Gastroesophageal sphincter (tissue), 4 donors: ENCODE measurements at regions not wholly inside any gene's neighbourhood (a gene's known extent, or its start where the extent isn't known, plus 50 kb on each side); places are given as distances from the start of the nearest gene placed in this dataset.
"Not testable (repeated sequence)": the region's sequence is repeated elsewhere in the genome, so short reads cannot be mapped to it uniquely, and the experiment has no call there.

Experiments used
- ATAC-seq: fragments of 150-250 bp; one replicate; pipeline ENCODE4 v1.9.1; 2016; ENCODE audit warnings: mild to moderate bottlenecking, moderate library complexity
- H3K27ac ChIP-seq, 4 donors: fragments of 200-600 bp; sonication (generic) in 3 of 4; 1 replicate in 3 of 4; 2 replicates in 1 of 4; pipeline ENCODE4 v1.5.1; 2016 to 2019
- H3K27me3 ChIP-seq: fragments of 200-600 bp; sonication (generic); one replicate; pipeline ENCODE4 v1.5.1; 2019
- H3K36me3 ChIP-seq, 2 donors: fragments of 200-600 bp; sonication (generic); one replicate each; pipeline ENCODE4 v1.5.1; 2019; ENCODE audit warnings: control low read depth in 1 of 2
- H3K4me1 ChIP-seq, 3 donors: fragments of 200-600 bp; sonication (generic); 1 replicate in 2 of 3; 2 replicates in 1 of 3; pipeline ENCODE4 v1.5.1; 2016 to 2019; ENCODE audit warnings: control low read depth in 2 of 3
- H3K4me3 ChIP-seq, 2 donors: fragments of 200-600 bp; sonication (generic); one replicate each; pipeline ENCODE4 v1.5.1; 2019; ENCODE audit warnings: mild to moderate bottlenecking in 1 of 2, moderate library complexity in 1 of 2
- H3K9me3 ChIP-seq, 3 donors: fragments of 200-600 bp; sonication (generic); one replicate each; pipeline ENCODE4 v1.5.1; 2017 to 2019; ENCODE audit warnings: control low read depth in 2 of 3
- CTCF ChIP-seq, 4 experiments: fragments of 200-600 bp in 2 of 4; fragments of 450-650 bp in 2 of 4; sonication (generic) in 1 of 4; IDR thresholded peaks; one replicate each; pipeline ENCODE4 v1.5.1; 2017 to 2019; ENCODE audit warnings: antibody characterized with exemption in 4 of 4, mild to moderate bottlenecking in 2 of 4, moderate library complexity in 2 of 4
- EP300 ChIP-seq: sonication (generic); formaldehyde crosslinking; IDR thresholded peaks from one replicate; pipeline ENCODE4 v1.6.1; 2017; ENCODE audit warnings: antibody characterized with exemption, mild to moderate bottlenecking
- POLR2A ChIP-seq, 2 donors: fragments of 450-650 bp; IDR thresholded peaks; one replicate each; pipeline ENCODE4 v1.6.1; 2017; ENCODE audit warnings: antibody characterized with exemption in 2 of 2, mild to moderate bottlenecking in 2 of 2, moderate library complexity in 1 of 2
- POLR2AphosphoS5 ChIP-seq: sonication (generic); formaldehyde crosslinking; IDR thresholded peaks from one replicate; pipeline ENCODE4 v1.6.1; 2017; ENCODE audit warnings: antibody characterized with exemption
- WGBS, 2 donors: methylation state at CpG; one replicate each; pipeline ENCODE4 v1.1.5; 2018; ENCODE audit warnings: low coverage in 1 of 2; 5-methylcytosine and 5-hydroxymethylcytosine counted together

- WGBS, 2 donors: 89 to 94% methylated on average over 4 of the region's 4 CpGs
- no peak for ATAC-seq
- H3K4me1 ChIP-seq: no peaks in the 10 kb centered on the region
- H3K4me3 ChIP-seq: no peak overlapping the region
- H3K27ac ChIP-seq: no peak overlapping the region
- H3K36me3 ChIP-seq: no peaks in the 10 kb centered on the region
- H3K27me3 ChIP-seq: no peaks in the 10 kb centered on the region
- H3K9me3 ChIP-seq: no peaks in the 10 kb centered on the region
- TF ChIP-seq POLR2A (IDR thresholded peaks at IDR 0.05) (no peak), EP300 (no peak), CTCF (IDR thresholded peaks at IDR 0.05) (no peak), POLR2AphosphoS5 (no peak)
Observed at GRCh38 chr16:60646631-60647030, 1389.6 kb downstream of the CDH8 start.

- ATAC-seq: no peak
- no peaks in the 10 kb centered on the region for H3K27me3 ChIP-seq
- no peaks in the 10 kb centered on the region for H3K9me3 ChIP-seq
- TF ChIP-seq POLR2AphosphoS5: no peak
- no peak for TF ChIP-seq POLR2A (IDR thresholded peaks at IDR 0.05)
- no peak overlapping the region for H3K4me3 ChIP-seq
- H3K27ac ChIP-seq: no peak overlapping the region
- H3K36me3 ChIP-seq: no peaks in the 10 kb centered on the region
- 63 to 65% methylated on average over 3 of the region's 3 CpGs for WGBS, 2 donors
- H3K4me1 ChIP-seq: no peaks in the 10 kb centered on the region
Observed at GRCh38 chr16:60645541-60645940, 1390.7 kb downstream of the CDH8 start.

GRCh38 chr16:60642956-60643355 is 1393.3 kb downstream of the CDH8 start:
- TF ChIP-seq EP300 (no peak), POLR2A (IDR thresholded peaks at IDR 0.05) (no peak), POLR2AphosphoS5 (no peak), CTCF (IDR thresholded peaks at IDR 0.05) (no peak)
- H3K27ac ChIP-seq: no peak overlapping the region
- ATAC-seq: no peak

GRCh38 chr16:60641067-60641665 is 1395.1 kb downstream of the CDH8 start:
- WGBS, 2 donors: 82 to 89% methylated on average over 5 to 14 of the region's 17 CpGs
- no peak for ATAC-seq
- Histone ChIP-seq H3K27me3 (no peaks in the 10 kb centered on the region), H3K36me3 (no peaks in the 10 kb centered on the region), H3K4me3 (no peak overlapping the region), H3K27ac (no peak overlapping the region), H3K9me3 (no peaks in the 10 kb centered on the region), H3K4me1 (no peaks in the 10 kb centered on the region)
- TF ChIP-seq POLR2A (IDR thresholded peaks at IDR 0.05) (no peak), POLR2AphosphoS5 (no peak), EP300 (no peak), CTCF (IDR thresholded peaks at IDR 0.05) (no peak)

More at GRCh38 chr16:60642956-60643355, 1393.3 kb downstream of the CDH8 start:
- no peaks in the 10 kb centered on the region for H3K4me1 ChIP-seq
- no peaks in the 10 kb centered on the region for H3K9me3 ChIP-seq
- H3K4me3 ChIP-seq: no peak overlapping the region
- H3K27me3 ChIP-seq: no peaks in the 10 kb centered on the region
- H3K36me3 ChIP-seq: no peaks in the 10 kb centered on the region

- Histone ChIP-seq H3K36me3 (no peaks in the 10 kb centered on the region), H3K9me3 (no peaks in the 10 kb centered on the region), H3K4me3 (no peak overlapping the region), H3K27ac (no peak overlapping the region), H3K4me1 (no peaks in the 10 kb centered on the region), H3K27me3 (no peaks in the 10 kb centered on the region)
- WGBS, 2 donors: 88% methylated on average over 3 of the region's 3 CpGs; no CpG with 5 or more reads in 1 of the 2 donors
- TF ChIP-seq CTCF (IDR thresholded peaks at IDR 0.05) (no peak), EP300 (no peak), POLR2AphosphoS5 (no peak), POLR2A (IDR thresholded peaks at IDR 0.05) (no peak)
- ATAC-seq: no peak
Observed at GRCh38 chr16:60640038-60640437, 1396.2 kb downstream of the CDH8 start.

- not testable (repeated sequence) for H3K4me3 ChIP-seq, H3K27ac ChIP-seq, ATAC-seq, H3K27me3 ChIP-seq, H3K4me1 ChIP-seq, H3K36me3 ChIP-seq
- WGBS, 2 donors: 69 to 100% methylated on average over 1 to 3 of the region's 5 CpGs
- H3K9me3 ChIP-seq: peaks cover 0 to 11% (median 0%) of the 10 kb centered on the region in 3 donors
Observed at GRCh38 chr16:60636636-60637035, 1399.6 kb downstream of the CDH8 start.
